Ovary (tissue), 7 donors: ENCODE measurements at regions not wholly inside any gene's neighbourhood (a gene's known extent, or its start where the extent isn't known, plus 50 kb on each side); places are given as distances from the start of the nearest gene placed in this dataset.

ENCODE experiments used
- DNase-seq, 5 donors: peaks; one replicate each; pipeline ENCODE4 v3.0.0-alpha.2; 2019 to 2020
- H3K27ac ChIP-seq, 2 donors: fragments of 200-600 bp; one replicate each; pipeline versions ENCODE4 v1.5.1 to v1.8.0; 2019 to 2022
- H3K27me3 ChIP-seq: fragments of 200-600 bp; one replicate; pipeline ENCODE4 v1.8.0; 2022
- H3K36me3 ChIP-seq: fragments of 200-600 bp; sonication (generic); one replicate; pipeline ENCODE4 v1.5.1; 2019
- H3K4me1 ChIP-seq: one replicate; pipeline ENCODE4 v1.8.1; 2013; ENCODE audit warnings: mild to moderate bottlenecking, moderate library complexity; ENCODE audit not compliant: insufficient read depth
- H3K4me3 ChIP-seq: fragments of 200-600 bp; sonication (generic); one replicate; pipeline ENCODE4 v1.5.1; 2017
- H3K9me3 ChIP-seq, 2 donors: fragments of 200-600 bp in 1 of 2; sonication (generic) in 1 of 2; one replicate each; pipeline versions ENCODE4 v1.5.1 to v1.8.1; 2013 to 2019; ENCODE audit warnings: mild to moderate bottlenecking in 1 of 2, moderate library complexity in 1 of 2
- EP300 ChIP-seq: sonication (generic); formaldehyde crosslinking; IDR thresholded peaks from one replicate; pipeline ENCODE4 v1.6.1; 2017; ENCODE audit warnings: antibody characterized with exemption
- POLR2A ChIP-seq: fragments of 450-650 bp; IDR thresholded peaks from one replicate; pipeline ENCODE4 v1.6.1; 2017; ENCODE audit warnings: antibody characterized with exemption, mild to moderate bottlenecking, moderate library complexity
- WGBS, 3 donors: extraction: QIAGEN DNeasy Blood & Tissue Kit in 1 of 3; methylation state at CpG; one replicate each; pipeline versions ENCODE4 v1.1.5 to v1.1.7; 2013 to 2017; 5-methylcytosine and 5-hydroxymethylcytosine counted together
- intact Hi-C, 4 donors: fragments of 100-400 bp; cut with DNase I; formaldehyde crosslinking; loops; one replicate each; pipeline versions ENCODE4 v1.11.0 to v1.15.1; 2022 to 2023
- TF ChIP-seq, protein P1 (sequence below), 3 donors: fragments of 450-650 bp in 2 of 3; fragments of 200-600 bp in 1 of 3; IDR thresholded peaks; one replicate each; pipeline versions ENCODE4 v1.5.1 to v1.8.0; 2016 to 2022; ENCODE audit warnings: antibody characterized with exemption in 3 of 3, mild to moderate bottlenecking in 1 of 3
- donor health status: DM: no; HTN: no; CAD: no; lungs with moderate emphysema.
- donor health status: DM: no; HTN: no; CAD: no.
- donor health status: Bipolar disorder and iron deficiency.
- donor health status: DM: no; HTN: no; CAD: no.
- donor health status: DM: yes; HTN: yes; CAD: no.

DNA sequence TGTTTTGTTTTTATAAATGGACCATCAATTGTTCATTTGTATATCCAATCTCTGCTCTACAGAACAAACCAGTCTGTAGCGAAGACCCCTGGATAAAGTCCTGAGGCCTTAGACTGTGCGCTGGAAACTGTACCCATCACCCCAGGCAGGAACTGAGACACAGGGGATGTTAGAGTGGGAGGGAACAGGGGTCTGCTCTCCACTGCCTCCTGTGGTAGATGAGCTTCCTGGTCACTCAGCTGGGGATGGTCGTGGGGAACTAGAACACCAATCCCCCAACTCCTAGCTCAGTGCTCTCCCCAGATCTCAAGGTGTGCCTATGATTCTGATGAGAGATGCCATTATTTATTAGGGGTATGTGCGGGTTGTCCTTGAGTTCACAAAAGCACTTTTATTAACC, 340.2 kb upstream of the IGF1R start:
- Histone ChIP-seq H3K27me3 (no peaks in the 10 kb centered on the region), H3K27ac (no peak overlapping the region), H3K4me3 (no peak overlapping the region), H3K36me3 (no peaks in the 10 kb centered on the region), H3K4me1 (no peaks in the 10 kb centered on the region), H3K9me3 (no peaks in the 10 kb centered on the region)
- WGBS, 3 donors = 79 to 86% (median 80%) methylated on average over 4 of the region's 4 CpGs
- DNase-seq = no peak
- intact Hi-C loops = loop anchor here in 1 of 4 donors (5.0 kb wide), 1 partner anchor 114 kb away; no protein-coding TSS in a partner anchor
- TF ChIP-seq EP300 = no peak
- TF ChIP-seq, protein P1, sequence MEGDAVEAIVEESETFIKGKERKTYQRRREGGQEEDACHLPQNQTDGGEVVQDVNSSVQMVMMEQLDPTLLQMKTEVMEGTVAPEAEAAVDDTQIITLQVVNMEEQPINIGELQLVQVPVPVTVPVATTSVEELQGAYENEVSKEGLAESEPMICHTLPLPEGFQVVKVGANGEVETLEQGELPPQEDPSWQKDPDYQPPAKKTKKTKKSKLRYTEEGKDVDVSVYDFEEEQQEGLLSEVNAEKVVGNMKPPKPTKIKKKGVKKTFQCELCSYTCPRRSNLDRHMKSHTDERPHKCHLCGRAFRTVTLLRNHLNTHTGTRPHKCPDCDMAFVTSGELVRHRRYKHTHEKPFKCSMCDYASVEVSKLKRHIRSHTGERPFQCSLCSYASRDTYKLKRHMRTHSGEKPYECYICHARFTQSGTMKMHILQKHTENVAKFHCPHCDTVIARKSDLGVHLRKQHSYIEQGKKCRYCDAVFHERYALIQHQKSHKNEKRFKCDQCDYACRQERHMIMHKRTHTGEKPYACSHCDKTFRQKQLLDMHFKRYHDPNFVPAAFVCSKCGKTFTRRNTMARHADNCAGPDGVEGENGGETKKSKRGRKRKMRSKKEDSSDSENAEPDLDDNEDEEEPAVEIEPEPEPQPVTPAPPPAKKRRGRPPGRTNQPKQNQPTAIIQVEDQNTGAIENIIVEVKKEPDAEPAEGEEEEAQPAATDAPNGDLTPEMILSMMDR (IDR thresholded peaks at IDR 0.05) = no peak
- TF ChIP-seq POLR2A = no peak

DNA sequence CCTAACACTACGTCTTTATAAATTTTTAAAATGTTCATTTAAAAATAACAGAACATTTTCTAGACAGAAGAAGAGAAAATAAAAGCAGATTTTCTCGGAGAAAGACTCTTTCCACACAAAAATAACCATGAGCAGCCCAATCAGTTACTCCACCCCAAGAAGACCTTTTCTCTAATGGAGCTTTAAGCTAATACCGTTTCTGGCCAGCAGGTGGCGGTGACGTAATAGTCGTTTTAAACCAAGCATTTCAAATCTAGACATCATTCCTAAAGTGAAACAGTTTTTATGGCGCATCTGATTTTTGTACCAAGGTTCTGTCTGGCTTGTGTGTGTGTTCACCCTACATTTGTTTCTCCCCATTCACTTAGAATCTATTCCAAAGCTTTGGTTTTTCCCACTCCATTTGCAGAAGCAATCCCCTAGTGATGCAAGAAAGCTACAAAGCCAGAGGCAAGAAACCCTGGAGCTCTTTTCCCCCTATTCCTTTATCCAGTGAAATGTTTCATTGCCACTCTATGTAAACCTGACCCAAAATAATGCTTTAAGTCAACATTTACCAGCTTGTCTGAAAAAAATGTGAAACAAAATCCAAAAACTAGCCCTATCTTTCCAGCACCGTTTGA, 336.7 kb upstream of the IGF1R start:
- H3K9me3 ChIP-seq = no peaks in the 10 kb centered on the region
- no peaks in the 10 kb centered on the region for H3K36me3 ChIP-seq
- no peaks in the 10 kb centered on the region for H3K4me1 ChIP-seq
- peak; percentile 52 to 81 (median 65) for DNase-seq
- TF ChIP-seq, protein P1 (IDR thresholded peaks at IDR 0.05) = peak; percentile 38 to 72 (median 52)
- no peak for TF ChIP-seq EP300
- H3K27me3 ChIP-seq = no peaks in the 10 kb centered on the region
- H3K27ac ChIP-seq = no peak overlapping the region
- intact Hi-C loops = loop anchor here in 3 of 4 donors (2.0 to 5.0 kb wide), 2 partner anchors 109 to 111 kb away; no protein-coding TSS in a partner anchor
- H3K4me3 ChIP-seq = no peak overlapping the region
- 9 to 15% (median 11%) methylated on average over 8 of the region's 8 CpGs for WGBS, 3 donors

DNA sequence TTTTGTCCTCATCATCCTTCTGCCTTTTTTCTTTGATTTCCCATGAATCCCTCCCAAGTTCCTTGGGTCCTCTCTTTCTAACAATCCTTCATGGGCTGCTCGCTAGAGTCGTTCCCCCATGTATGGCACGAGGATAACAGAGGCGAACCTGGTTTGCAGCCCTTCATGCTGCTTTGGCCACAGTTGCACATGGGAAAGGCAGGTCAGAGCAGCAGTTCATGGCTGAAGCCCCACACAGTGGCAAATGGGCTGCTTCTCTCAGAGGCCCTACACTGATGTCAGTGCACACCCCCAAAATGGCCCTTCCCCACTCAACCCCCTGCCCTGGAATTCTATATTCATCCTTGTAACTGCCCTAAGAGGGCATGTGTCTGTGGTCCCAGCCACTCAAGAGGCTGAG, 335.4 kb upstream of the IGF1R start:
- Histone ChIP-seq H3K27me3 (no peaks in the 10 kb centered on the region), H3K36me3 (no peaks in the 10 kb centered on the region), H3K27ac (no peak overlapping the region), H3K4me3 (no peak overlapping the region), H3K4me1 (no peaks in the 10 kb centered on the region), H3K9me3 (no peaks in the 10 kb centered on the region)
- TF ChIP-seq, protein P1 (IDR thresholded peaks at IDR 0.05) = no peak
- TF ChIP-seq POLR2A (no peak), EP300 (no peak)
- WGBS, 3 donors = 78 to 86% (median 84%) methylated on average over 4 of the region's 4 CpGs
- intact Hi-C loops = loop anchor here in 3 of 4 donors (2.0 to 5.0 kb wide), 2 partner anchors 108 to 109 kb away; no protein-coding TSS in a partner anchor
- DNase-seq = no peak

DNA sequence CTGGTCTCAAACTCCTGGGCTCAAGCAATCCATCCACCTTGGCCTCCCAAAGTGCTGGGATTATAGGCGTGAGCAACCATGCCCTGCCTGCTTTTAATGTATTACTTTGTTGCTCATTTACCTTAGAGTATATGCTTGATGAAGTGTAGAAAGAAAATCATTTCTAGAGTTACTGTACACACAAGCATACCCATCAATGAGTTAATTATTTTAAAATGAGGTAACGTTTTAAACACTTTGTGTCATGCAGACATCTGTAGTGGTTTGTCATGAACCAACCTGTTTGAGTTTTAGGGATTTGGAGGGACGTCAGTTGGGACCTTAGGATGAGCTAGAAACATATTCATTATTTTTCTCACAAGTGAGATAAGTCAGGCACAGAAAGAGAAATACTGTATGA, 332.4 kb upstream of the IGF1R start:
- Histone ChIP-seq H3K27ac (no peak overlapping the region), H3K4me3 (no peak overlapping the region), H3K27me3 (no peaks in the 10 kb centered on the region), H3K9me3 (no peaks in the 10 kb centered on the region), H3K36me3 (no peaks in the 10 kb centered on the region), H3K4me1 (no peaks in the 10 kb centered on the region)
- intact Hi-C loops = no loop called here
- WGBS, 3 donors = 33 to 48% (median 36%) methylated on average over 3 of the region's 3 CpGs
- DNase-seq = no peak
- TF ChIP-seq, protein P1 (IDR thresholded peaks at IDR 0.05) = no peak
- no peak for TF ChIP-seq EP300
- TF ChIP-seq POLR2A = no peak
